NT2/D1 (cell line): ENCODE measurements at regions not wholly inside any gene's neighbourhood (a gene's known extent, or its start where the extent isn't known, plus 50 kb on each side); places are given as distances from the start of the nearest gene placed in this dataset.

Experiments used
- DNase-seq: peaks from one replicate; pipeline ENCODE4 v3.0.0-alpha.2; 2011; ENCODE audit warnings: low read depth, low spot score
- H3K27me3 ChIP-seq: 2 replicates; pipeline ENCODE4 v1.6.0; 2011; ENCODE audit warnings: mild to moderate bottlenecking; ENCODE audit not compliant: insufficient read length, insufficient read depth
- H3K36me3 ChIP-seq: 2 replicates; pipeline ENCODE4 v1.6.1; 2011; ENCODE audit warnings: mild to moderate bottlenecking, low read length, mixed read lengths; ENCODE audit not compliant: insufficient read depth, insufficient read length
- H3K4me1 ChIP-seq: 2 replicates; pipeline ENCODE4 v1.5.1; 2011; ENCODE audit not compliant: insufficient read depth, insufficient read length
- H3K4me3 ChIP-seq: 2 replicates; pipeline ENCODE4 v1.5.1; 2011; ENCODE audit warnings: low read depth; ENCODE audit not compliant: insufficient read length
- H3K9ac ChIP-seq: 2 replicates; pipeline ENCODE4 v1.6.0; 2011; ENCODE audit warnings: low read depth; ENCODE audit not compliant: insufficient read length
- H3K9me3 ChIP-seq: 2 replicates; pipeline ENCODE4 v1.5.1; 2011; ENCODE audit warnings: mild to moderate bottlenecking, low read length; ENCODE audit not compliant: insufficient read depth
- SUZ12 ChIP-seq: IDR thresholded peaks from 2 replicates; pipeline ENCODE4 v1.6.1; 2011; ENCODE audit not compliant: insufficient read length, insufficient read depth; ENCODE audit errors: extremely low read depth
- YY1 ChIP-seq: IDR thresholded peaks from 2 replicates; pipeline ENCODE4 v1.6.1; 2011; ENCODE audit not compliant: insufficient read length, insufficient read depth
- ZNF274 ChIP-seq: IDR thresholded peaks from 2 replicates; pipeline ENCODE4 v1.6.1; 2011; ENCODE audit warnings: mild to moderate bottlenecking, low read depth, low read length

- H3K9me3 ChIP-seq: peaks cover 6% of the 10 kb centered on the region; the same call in 1 of the 2 replicates
- no peaks in the 10 kb centered on the region for H3K4me1 ChIP-seq
- no peaks in the 10 kb centered on the region for H3K36me3 ChIP-seq
- H3K27me3 ChIP-seq: no peaks in the 10 kb centered on the region
- no peak for DNase-seq
- H3K9ac ChIP-seq: no peak overlapping the region
- TF ChIP-seq SUZ12 (no peak), YY1 (no peak)
- H3K4me3 ChIP-seq: no peak overlapping the region
Observed at GRCh38 chr15:94100863-94101262, 130.5 kb upstream of the MCTP2 start.

DNA sequence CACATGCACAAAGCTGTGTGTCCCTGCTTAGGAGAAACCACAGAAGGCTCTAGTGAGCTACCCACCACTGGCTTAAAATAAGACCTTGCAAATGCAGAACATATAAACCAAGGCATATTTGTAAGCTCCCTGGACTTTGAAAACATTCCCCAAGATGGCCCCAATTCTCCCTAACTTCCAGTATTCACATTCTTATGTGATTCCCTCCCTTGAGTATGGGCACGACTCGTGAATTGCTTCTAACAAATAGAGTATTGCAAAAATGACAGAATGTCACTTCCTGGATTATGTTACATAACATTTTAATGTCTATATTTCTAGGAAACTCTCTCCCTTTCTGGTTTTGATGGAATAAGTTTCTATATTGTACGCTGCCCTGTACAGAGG lies 131.8 kb upstream of the MCTP2 start:
- no peak for DNase-seq
- TF ChIP-seq ZNF274: no peak
- TF ChIP-seq YY1: no peak
- no peak for TF ChIP-seq SUZ12
- Histone ChIP-seq H3K9ac (no peak overlapping the region), H3K36me3 (no peaks in the 10 kb centered on the region), H3K4me1 (no peaks in the 10 kb centered on the region), H3K9me3 (peaks cover 6% of the 10 kb centered on the region; the same call in 1 of the 2 replicates), H3K4me3 (no peak overlapping the region), H3K27me3 (no peaks in the 10 kb centered on the region)

DNA sequence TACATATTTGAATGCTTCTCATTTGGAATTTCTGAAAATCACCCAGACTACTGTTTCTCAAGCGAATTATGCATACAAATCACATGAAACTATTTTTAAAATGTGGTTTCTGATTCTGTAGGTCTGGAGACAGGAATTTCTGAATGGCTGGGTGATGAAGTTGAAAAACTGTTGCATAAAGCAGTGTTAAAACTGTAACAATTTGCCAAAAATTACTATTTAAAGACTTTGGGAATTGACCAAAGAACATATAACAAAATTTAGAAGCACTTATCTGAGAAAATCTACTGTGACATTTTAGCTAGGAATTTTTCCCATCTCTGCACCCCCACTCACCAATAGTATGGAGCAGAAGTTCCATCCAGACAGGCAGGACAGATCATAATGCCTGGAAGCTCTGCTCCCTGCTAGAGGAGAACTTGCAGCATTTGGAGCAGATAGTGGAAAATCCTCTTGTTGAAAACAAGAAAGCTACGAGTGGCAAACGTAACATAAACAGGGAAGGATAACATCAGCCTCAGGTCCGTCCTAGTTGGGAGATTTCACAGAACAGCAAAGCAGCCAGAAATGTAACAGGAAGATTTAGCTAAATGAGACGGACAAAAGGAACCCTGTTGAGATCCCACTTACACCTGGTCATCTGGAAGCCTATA lies 132.3 kb upstream of the MCTP2 start:
- peaks cover 1% of the 10 kb centered on the region; the same call in 1 of the 2 replicates for H3K9me3 ChIP-seq
- TF ChIP-seq ZNF274 (no peak), SUZ12 (no peak), YY1 (no peak)
- H3K36me3 ChIP-seq: no peaks in the 10 kb centered on the region
- H3K27me3 ChIP-seq: no peaks in the 10 kb centered on the region
- H3K4me3 ChIP-seq: no peak overlapping the region
- no peak overlapping the region for H3K9ac ChIP-seq
- DNase-seq: no peak
- no peaks in the 10 kb centered on the region for H3K4me1 ChIP-seq

GRCh38 chr15:94097552-94097951 lies 133.8 kb upstream of the MCTP2 start:
- DNase-seq: no peak
- Histone ChIP-seq H3K36me3 (no peaks in the 10 kb centered on the region), H3K4me3 (no peak overlapping the region), H3K9me3 (no peaks in the 10 kb centered on the region), H3K27me3 (no peaks in the 10 kb centered on the region), H3K9ac (no peak overlapping the region), H3K4me1 (no peaks in the 10 kb centered on the region)
- TF ChIP-seq YY1 (no peak), SUZ12 (no peak), ZNF274 (no peak)

GRCh38 chr15:94094310-94094709 lies 137.1 kb upstream of the MCTP2 start:
- Histone ChIP-seq H3K9me3 (no peaks in the 10 kb centered on the region), H3K4me1 (no peaks in the 10 kb centered on the region), H3K9ac (no peak overlapping the region), H3K27me3 (no peaks in the 10 kb centered on the region), H3K4me3 (no peak overlapping the region), H3K36me3 (no peaks in the 10 kb centered on the region)
- TF ChIP-seq SUZ12 (no peak), ZNF274 (no peak), YY1 (no peak)
- no peak for DNase-seq

DNA sequence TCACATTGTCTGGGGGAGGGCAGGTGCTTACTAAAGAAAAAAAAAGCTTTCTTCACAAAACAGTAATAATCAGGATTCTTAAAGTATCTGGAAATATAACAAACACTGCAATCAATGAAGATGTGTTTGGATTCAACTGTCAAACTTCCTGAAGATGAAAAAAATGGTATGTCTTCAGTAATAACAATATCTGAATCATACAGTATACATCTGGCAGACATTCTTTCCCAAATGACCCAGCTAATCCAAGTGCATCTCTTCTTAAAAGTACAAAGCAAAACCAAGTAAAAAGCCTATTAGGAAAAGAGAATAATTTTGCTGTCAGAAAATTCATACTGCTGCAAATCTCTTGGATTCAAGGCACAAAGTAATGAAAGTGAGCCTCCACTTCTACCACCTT lies 145.0 kb upstream of the MCTP2 start:
- Histone ChIP-seq H3K4me1 (no peaks in the 10 kb centered on the region), H3K9me3 (no peaks in the 10 kb centered on the region), H3K36me3 (no peaks in the 10 kb centered on the region), H3K4me3 (no peak overlapping the region), H3K27me3 (no peaks in the 10 kb centered on the region), H3K9ac (no peak overlapping the region)
- no peak for TF ChIP-seq ZNF274
- TF ChIP-seq YY1: no peak
- TF ChIP-seq SUZ12: no peak
- no peak for DNase-seq

DNA sequence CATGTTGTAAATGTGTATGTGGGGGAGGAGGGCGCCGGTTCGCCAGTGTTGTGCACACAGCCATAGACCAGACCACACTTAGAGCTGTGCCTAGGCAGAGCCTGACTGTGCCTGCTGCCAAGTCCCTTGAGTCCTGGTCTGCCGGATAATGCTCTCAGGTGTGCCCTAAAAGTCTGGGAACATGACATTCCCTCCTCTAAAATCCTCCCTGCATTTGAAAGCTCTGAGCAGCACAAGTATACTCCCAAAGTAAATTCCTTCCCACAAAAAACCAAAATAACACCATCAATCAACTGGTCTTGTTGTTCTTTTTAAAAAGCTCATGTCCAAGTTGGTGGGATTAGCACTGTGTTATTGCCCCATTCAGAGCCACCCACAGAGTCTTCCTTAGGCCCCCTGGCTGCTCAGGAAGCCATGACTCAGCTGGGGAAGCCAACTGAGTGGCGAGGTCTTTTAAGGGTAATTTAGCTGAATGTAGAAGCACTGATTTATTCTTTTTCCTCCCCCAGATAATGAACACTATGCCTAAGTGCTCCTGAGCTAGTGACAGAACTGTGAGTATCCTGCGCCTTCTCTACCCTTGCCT lies 147.8 kb upstream of the MCTP2 start:
- Histone ChIP-seq H3K9me3 (no peaks in the 10 kb centered on the region), H3K4me3 (no peak overlapping the region), H3K36me3 (no peaks in the 10 kb centered on the region), H3K4me1 (peaks cover 2% of the 10 kb centered on the region), H3K9ac (no peak overlapping the region), H3K27me3 (no peaks in the 10 kb centered on the region)
- peak; percentile 25 for DNase-seq
- no peak for TF ChIP-seq ZNF274
- TF ChIP-seq YY1: no peak
- TF ChIP-seq SUZ12: no peak
